Nephron (organoid): ENCODE measurements at regions not wholly inside any gene's neighbourhood (a gene's known extent, or its start where the extent isn't known, plus 50 kb on each side); places are given as distances from the start of the nearest gene placed in this dataset.
A peak's percentile ranks its signal among the peaks of the same experiment; 100 is the strongest.

Source experiments
- H3K27ac Mint-ChIP-seq, 3 experiments: 2 replicates each; pipeline ENCODE4 v1.8.0; 2020; ENCODE audit warnings: mixed read lengths in 3 of 3, mild to moderate bottlenecking in 2 of 3, moderate library complexity in 1 of 3
- H3K27me3 Mint-ChIP-seq: 2 replicates; pipeline ENCODE4 v1.8.0; 2021; ENCODE audit warnings: low read depth, mild to moderate bottlenecking, moderate library complexity, mixed read lengths
- H3K36me3 Mint-ChIP-seq: 2 replicates; pipeline ENCODE4 v1.8.0; 2020; ENCODE audit warnings: low read depth, mixed read lengths
- H3K4me1 Mint-ChIP-seq: 2 replicates; pipeline ENCODE4 v1.8.0; 2020; ENCODE audit warnings: mixed read lengths
- H3K4me3 Mint-ChIP-seq, 3 experiments: 2 replicates each; pipeline ENCODE4 v1.8.0; 2020; ENCODE audit warnings: mild to moderate bottlenecking in 3 of 3, mixed read lengths in 3 of 3, moderate library complexity in 2 of 3
- H3K9me3 Mint-ChIP-seq: 2 replicates; pipeline ENCODE4 v1.8.0; 2020; ENCODE audit warnings: mixed read lengths
- TF ChIP-seq, protein P1 (sequence below), 3 experiments: fragments of 200-600 bp; sonication (generic); IDR thresholded peaks; one replicate each; pipeline ENCODE4 v1.5.0; 2021; ENCODE audit warnings: antibody characterized with exemption in 3 of 3; ENCODE audit not compliant: unreplicated experiment in 3 of 3

DNA sequence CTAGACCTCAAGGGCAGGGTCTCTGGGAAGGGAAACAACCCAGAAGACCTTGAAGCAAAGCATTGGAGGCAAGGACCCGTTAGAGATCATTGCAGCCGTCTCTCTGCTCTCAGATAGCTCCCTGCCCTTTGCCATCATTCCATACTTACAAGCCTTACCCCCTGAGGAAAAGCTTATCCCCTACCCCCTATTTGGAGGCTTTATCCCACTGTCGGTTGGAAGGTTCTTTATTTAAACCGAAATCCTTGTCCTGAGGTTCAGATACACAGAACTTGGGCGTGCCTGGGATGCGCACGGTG is 84.4 kb downstream of the EFNB1 start:
- TF ChIP-seq, protein P1, sequence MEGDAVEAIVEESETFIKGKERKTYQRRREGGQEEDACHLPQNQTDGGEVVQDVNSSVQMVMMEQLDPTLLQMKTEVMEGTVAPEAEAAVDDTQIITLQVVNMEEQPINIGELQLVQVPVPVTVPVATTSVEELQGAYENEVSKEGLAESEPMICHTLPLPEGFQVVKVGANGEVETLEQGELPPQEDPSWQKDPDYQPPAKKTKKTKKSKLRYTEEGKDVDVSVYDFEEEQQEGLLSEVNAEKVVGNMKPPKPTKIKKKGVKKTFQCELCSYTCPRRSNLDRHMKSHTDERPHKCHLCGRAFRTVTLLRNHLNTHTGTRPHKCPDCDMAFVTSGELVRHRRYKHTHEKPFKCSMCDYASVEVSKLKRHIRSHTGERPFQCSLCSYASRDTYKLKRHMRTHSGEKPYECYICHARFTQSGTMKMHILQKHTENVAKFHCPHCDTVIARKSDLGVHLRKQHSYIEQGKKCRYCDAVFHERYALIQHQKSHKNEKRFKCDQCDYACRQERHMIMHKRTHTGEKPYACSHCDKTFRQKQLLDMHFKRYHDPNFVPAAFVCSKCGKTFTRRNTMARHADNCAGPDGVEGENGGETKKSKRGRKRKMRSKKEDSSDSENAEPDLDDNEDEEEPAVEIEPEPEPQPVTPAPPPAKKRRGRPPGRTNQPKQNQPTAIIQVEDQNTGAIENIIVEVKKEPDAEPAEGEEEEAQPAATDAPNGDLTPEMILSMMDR (IDR thresholded peaks at IDR 0.05; ENCODE audit: unreplicated experiment in 3 of 3), result no peak
- H3K9me3 Mint-ChIP-seq, result no peaks in the 10 kb centered on the region
- no peaks in the 10 kb centered on the region for H3K36me3 Mint-ChIP-seq
- peak overlapping the region; percentile 100 for H3K27ac Mint-ChIP-seq
- peak overlapping the region; percentile 77 to 93 (median 83) for H3K4me3 Mint-ChIP-seq
- peaks cover 4% of the 10 kb centered on the region for H3K27me3 Mint-ChIP-seq
- peaks cover 67% of the 10 kb centered on the region for H3K4me1 Mint-ChIP-seq

GRCh38 chrX:68912113-68912512 is 83.3 kb downstream of the EFNB1 start:
- peaks cover 67% of the 10 kb centered on the region for H3K4me1 Mint-ChIP-seq
- peak overlapping the region; percentile 100 for H3K27ac Mint-ChIP-seq
- peak overlapping the region; percentile 77 to 93 (median 83) for H3K4me3 Mint-ChIP-seq
- H3K27me3 Mint-ChIP-seq, result peaks cover 4% of the 10 kb centered on the region
- TF ChIP-seq, protein P1 (IDR thresholded peaks at IDR 0.05; ENCODE audit: unreplicated experiment in 3 of 3), result no peak
- H3K36me3 Mint-ChIP-seq, result no peaks in the 10 kb centered on the region
- no peaks in the 10 kb centered on the region for H3K9me3 Mint-ChIP-seq

DNA sequence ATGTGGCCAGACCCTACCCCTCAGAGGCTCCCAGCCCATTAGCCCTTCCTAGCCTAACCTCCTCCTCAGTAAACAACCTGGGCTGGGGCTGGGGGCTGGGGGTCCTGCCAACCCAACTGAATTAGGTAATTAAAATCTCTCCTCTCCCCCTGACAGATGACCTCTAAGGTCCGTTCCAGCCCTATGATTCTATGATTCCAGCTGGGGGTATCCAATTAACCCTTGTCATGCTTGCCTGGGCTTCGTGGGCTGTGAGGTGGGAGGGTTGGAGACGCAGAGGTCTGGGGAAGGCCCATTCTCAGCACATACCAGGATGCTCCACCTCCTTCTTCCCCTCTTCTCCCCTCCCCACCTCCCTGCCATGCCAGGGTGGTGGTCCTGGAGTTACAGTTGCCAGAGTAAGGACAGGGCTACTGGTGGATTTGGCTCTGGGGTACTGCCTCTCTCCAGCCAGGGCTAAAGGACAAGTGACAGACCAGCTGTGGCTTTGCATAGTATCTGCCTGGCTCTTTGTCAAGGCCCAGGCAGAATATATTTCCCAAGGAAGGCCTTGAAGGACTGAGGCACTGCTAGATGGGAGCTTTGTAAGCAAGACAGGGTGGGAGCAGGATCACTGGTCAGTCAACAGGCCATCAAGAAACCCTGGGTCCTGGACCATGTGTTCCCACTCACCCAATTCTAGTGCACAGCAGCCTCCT is 82.1 kb downstream of the EFNB1 start:
- H3K4me3 Mint-ChIP-seq, result peak overlapping the region; percentile 56 to 73 (median 69)
- TF ChIP-seq, protein P1 (IDR thresholded peaks at IDR 0.05; ENCODE audit: unreplicated experiment in 3 of 3), result no peak
- H3K4me1 Mint-ChIP-seq, result peaks cover 61% of the 10 kb centered on the region
- H3K36me3 Mint-ChIP-seq, result no peaks in the 10 kb centered on the region
- H3K9me3 Mint-ChIP-seq, result no peaks in the 10 kb centered on the region
- H3K27me3 Mint-ChIP-seq, result peaks cover 4% of the 10 kb centered on the region
- peak overlapping the region; percentile 87 to 100 (median 100) for H3K27ac Mint-ChIP-seq

GRCh38 chrX:68909945-68910344 is 81.1 kb downstream of the EFNB1 start:
- H3K4me1 Mint-ChIP-seq, result peaks cover 53% of the 10 kb centered on the region
- peak overlapping the region; percentile 87 to 100 (median 100) for H3K27ac Mint-ChIP-seq
- no peaks in the 10 kb centered on the region for H3K36me3 Mint-ChIP-seq
- H3K4me3 Mint-ChIP-seq, result peak overlapping the region in 2 of 3 experiments; percentile 43 to 57
- H3K9me3 Mint-ChIP-seq, result no peaks in the 10 kb centered on the region
- TF ChIP-seq, protein P1 (IDR thresholded peaks at IDR 0.05; ENCODE audit: unreplicated experiment in 3 of 3), result no peak
- peaks cover 4% of the 10 kb centered on the region for H3K27me3 Mint-ChIP-seq

GRCh38 chrX:68908071-68908470 is 79.2 kb downstream of the EFNB1 start:
- Mint-ChIP-seq H3K4me1 (peaks cover 38% of the 10 kb centered on the region), H3K36me3 (no peaks in the 10 kb centered on the region), H3K9me3 (no peaks in the 10 kb centered on the region), H3K27me3 (peaks cover 4% of the 10 kb centered on the region), H3K4me3 (no peak overlapping the region), H3K27ac (peak overlapping the region; percentile 27 to 83 (median 61))
- TF ChIP-seq, protein P1 (IDR thresholded peaks at IDR 0.05; ENCODE audit: unreplicated experiment in 3 of 3), result no peak
